HG03460 (cell line): ENCODE measurements at regions not wholly inside any gene's neighbourhood (a gene's known extent, or its start where the extent isn't known, plus 50 kb on each side); places are given as distances from the start of the nearest gene placed in this dataset.
"Not testable (repeated sequence)": the region's sequence is repeated elsewhere in the genome, so short reads cannot be mapped to it uniquely, and the experiment has no call there.

Experiments used
- ATAC-seq: cut with Tn5 transposase; IDR thresholded peaks from one replicate; pipeline ENCODE4 v1.9.1; 2021; ENCODE audit not compliant: unreplicated experiment

GRCh38 chr1:185477638-185478580 is 160.9 kb upstream of the IVNS1ABP start:
- ATAC-seq = no peak

DNA sequence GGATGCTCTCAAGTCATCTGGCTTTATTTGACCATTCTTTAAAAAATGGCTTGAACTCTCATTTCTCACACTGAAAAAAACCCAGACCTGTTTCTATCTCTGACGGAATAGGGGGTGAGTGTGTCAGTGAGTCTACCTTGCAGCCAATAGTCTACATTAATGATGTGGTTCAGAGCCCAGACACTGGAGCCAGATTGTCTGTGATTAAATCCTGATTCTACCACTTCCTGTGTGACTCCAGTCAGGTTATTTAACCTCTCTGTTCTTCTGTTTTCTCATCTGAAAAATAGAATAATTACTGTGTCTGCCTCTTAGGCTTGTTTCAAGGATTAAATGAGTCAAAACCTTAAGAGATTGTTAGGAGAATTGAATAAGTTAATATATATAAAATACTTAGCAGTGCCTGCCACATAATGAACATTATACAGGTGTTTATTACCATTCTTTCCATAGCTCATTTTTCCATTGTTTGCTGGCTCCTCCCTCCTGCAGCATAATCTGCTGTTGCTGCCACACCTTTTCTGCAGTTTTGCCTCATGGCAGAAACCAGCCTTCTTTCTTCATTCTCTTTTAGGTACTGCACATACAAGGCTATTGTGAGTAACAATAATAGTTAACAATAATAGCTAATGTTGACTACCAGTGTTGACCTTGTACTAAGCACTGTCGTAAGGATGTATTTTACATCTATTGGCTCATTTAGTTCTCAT is 157.6 kb upstream of the IVNS1ABP start:
- ATAC-seq = no peak

DNA sequence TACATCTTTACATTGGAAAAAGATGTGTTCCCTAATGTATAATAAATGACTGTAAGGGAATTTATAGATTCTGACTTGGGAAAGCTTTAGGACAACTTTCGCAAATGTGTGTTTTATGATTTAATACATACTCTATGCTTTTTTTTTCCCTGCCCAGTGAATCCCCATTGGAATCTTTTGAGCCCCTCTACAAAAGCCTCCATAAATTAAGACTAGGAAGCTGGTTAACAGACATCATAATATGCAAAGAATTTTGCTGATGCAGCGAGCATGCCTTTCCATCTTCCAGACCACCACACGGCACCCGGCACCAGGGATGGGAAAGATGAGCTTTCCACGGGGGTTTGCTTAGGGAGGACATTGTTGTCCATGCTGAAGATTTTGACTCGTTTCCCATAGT is 156.1 kb upstream of the IVNS1ABP start:
- ATAC-seq = no peak

DNA sequence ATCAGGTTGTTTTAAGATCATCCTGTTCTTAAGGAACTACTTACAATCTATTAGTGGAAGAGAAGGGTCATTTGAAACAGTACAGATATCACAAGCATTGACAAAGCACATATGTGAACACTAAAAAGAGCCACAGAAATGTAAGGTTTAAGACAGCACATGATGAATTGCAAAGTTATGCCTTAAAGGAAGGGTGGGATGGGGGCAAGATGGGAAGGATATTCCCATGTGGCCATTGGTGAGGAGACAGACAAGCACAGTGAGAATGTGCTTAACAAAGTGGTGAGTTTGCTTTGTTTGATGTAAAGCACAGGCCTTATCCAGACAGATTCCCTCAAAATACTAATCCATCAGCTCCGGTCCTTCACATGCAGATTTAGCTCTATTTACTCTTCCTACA is 151.6 kb upstream of the IVNS1ABP start:
- ATAC-seq = no peak

GRCh38 chr1:185467122-185467521 is 150.1 kb upstream of the IVNS1ABP start:
- ATAC-seq = no peak

DNA sequence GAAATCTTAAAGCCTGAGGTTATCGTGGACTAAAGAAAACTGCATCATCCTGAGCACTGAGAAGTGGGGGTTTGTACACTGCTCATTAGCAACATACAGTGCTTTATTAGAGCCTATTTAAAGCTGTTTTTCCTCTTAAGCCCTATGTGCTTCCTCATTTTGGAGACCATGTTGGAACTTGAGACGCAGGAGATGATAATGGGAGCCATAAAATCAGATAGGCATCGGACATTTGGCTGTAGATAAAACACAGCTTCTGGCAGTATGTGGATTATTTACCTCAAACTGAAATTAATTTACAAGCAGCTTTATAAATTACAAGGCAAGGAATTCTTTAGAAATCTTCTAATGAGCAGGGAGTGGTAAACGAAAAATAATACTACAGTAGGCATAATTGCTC is 147.7 kb upstream of the IVNS1ABP start:
- no peak for ATAC-seq

- ATAC-seq = no peak
These were observed 146.4 kb upstream of the IVNS1ABP start for GRCh38 chr1:185463433-185463832.

DNA sequence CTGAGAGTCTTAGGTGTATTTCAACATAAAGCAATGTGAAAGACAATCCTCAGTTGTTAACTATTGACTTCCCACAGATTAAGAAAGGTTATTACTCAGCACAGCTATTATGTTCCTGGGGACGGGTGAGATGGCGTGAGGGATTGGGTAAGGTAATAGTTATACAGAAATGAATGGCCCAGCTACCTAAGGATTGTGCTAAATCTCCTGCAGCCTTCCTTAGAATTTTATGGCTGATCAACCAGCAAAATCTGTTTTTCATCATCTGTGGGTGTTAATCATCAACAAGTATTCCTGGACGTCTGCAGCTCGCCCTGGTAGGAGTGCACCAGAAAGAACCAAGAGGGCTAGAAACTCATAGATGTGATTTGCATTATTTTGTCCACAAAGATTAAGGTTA is 146.0 kb upstream of the IVNS1ABP start:
- ATAC-seq = no peak

GRCh38 chr1:185460723-185461122 is 143.7 kb upstream of the IVNS1ABP start:
- ATAC-seq = not testable (repeated sequence)

- ATAC-seq = no peak
These were observed 142.1 kb upstream of the IVNS1ABP start for GRCh38 chr1:185459141-185459540.

GRCh38 chr1:185458670-185459069 is 141.6 kb upstream of the IVNS1ABP start:
- ATAC-seq = no peak

DNA sequence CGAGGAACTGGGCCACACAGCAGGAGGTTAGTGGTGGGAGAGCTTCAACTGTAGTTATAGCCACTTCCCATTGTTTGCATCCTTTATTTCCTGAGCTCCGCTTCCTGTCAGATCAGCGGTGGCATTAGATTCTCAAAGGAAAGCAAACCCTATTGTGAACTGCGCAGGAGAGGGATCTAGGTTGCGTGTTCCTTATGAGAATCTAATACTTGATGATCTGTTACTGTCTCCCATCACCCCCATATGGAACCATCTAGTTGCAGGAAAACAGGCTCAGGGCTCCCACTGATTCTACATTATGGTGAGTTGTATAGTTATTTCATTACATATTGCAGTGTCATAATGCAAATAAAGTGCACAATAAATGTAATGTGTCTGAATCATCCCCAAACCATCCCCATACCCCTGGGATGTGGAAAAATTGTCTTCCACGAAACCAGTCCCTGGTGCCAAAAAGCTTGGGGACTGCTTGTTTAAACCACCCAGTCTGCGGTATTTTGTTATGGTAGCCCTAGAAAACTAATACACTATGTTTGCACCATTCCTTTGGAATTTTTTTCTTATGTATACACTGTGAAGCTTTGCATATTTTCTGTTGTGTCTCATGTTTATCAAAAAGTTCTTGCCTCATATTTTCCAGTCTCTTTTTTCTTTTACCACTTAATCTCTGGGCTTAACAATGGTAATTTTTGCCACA is 136.6 kb upstream of the IVNS1ABP start:
- ATAC-seq = no peak

- no peak for ATAC-seq
These were observed 133.9 kb upstream of the IVNS1ABP start for GRCh38 chr1:185450917-185451316.

GRCh38 chr1:185450060-185450788 is 133.2 kb upstream of the IVNS1ABP start:
- no peak for ATAC-seq

DNA sequence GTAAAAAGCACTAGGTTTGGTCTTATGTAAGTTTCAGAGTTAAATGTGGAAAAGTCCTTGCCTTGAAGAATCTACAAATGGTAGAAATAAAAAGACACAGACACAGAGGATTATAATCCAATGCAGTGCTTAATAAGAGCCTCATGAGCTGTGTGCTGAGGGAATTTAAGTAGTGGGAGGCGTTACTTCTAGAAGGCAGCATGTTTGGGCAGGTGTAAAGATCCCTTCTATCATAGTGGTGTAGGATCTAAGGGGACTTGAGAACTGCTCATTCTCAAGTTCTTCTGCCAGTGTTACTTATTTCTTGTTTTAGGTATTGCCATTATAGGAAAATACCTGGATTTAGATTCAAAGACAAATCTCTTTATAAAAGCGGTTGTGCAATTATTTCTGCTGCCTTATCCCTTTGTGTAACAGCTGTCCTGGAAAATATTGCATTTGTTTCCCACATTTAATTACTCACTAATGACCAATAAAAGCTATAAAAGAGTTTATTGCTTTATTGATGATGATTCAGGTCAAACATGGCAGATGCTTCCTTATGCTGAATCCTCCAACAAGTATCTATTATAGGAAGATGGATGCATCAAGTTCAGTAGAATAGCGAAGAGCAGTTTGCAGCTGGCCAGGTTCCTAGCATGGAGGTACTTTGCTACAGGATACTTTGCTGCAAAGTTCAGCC is 132.5 kb upstream of the IVNS1ABP start:
- ATAC-seq = no peak

- no peak for ATAC-seq
These were observed 131.6 kb upstream of the IVNS1ABP start for GRCh38 chr1:185448591-185449186.

DNA sequence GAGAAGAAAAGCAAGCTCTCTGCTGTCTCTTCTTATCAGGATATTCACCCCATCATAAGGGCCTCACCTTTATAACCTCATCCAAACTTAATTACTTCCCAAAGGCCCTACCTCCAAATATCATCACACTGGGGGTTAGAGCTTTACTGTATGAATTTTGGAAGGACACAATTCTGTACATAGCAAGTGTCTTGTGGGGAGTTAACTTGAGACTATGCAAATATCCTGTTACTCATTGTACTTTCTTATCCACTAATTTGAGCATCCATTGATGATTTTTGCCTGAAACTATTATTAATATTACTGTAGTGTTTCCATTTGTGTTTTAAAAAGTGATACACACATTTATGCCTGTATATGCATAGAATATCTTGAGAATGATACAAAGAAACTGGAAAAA is 129.1 kb upstream of the IVNS1ABP start:
- no peak for ATAC-seq

GRCh38 chr1:185445594-185445993 is 128.6 kb upstream of the IVNS1ABP start:
- ATAC-seq = no peak

GRCh38 chr1:185444676-185445075 is 127.6 kb upstream of the IVNS1ABP start:
- ATAC-seq = no peak

- no peak for ATAC-seq
These were observed 125.0 kb upstream of the IVNS1ABP start for GRCh38 chr1:185442050-185442449.
